GM12892 (cell line): ENCODE measurements at regions not wholly inside any gene's neighbourhood (a gene's known extent, or its start where the extent isn't known, plus 50 kb on each side); places are given as distances from the start of the nearest gene placed in this dataset.

Experiments
- POLR2A ChIP-seq: IDR thresholded peaks from 2 replicates; pipeline ENCODE4 v1.6.1; 2011; ENCODE audit warnings: low read depth, low read length, control low read depth
- POLR2AphosphoS5 ChIP-seq: IDR thresholded peaks from 2 replicates; pipeline ENCODE4 v1.6.1; 2011; ENCODE audit warnings: low read depth, low read length, control low read depth
- TAF1 ChIP-seq: IDR thresholded peaks from 2 replicates; pipeline ENCODE4 v1.6.1; 2011; ENCODE audit warnings: low read depth, mild to moderate bottlenecking, control low read depth, low read length, borderline replicate concordance

GRCh38 chr6:158920311-158920905 lies 79.6 kb downstream of the RSPH3 start:
- TF ChIP-seq TAF1: no peak
- TF ChIP-seq POLR2A: no peak
- TF ChIP-seq POLR2AphosphoS5: no peak
